ENCODE measurements at regions not wholly inside any gene's neighbourhood (a gene's known extent, or its start where the extent isn't known, plus 50 kb on each side); places are given as distances from the start of the nearest gene placed in this dataset.
"Not testable (repeated sequence)": the region's sequence is repeated elsewhere in the genome, so short reads cannot be mapped to it uniquely, and the experiment has no call there.

DNA sequence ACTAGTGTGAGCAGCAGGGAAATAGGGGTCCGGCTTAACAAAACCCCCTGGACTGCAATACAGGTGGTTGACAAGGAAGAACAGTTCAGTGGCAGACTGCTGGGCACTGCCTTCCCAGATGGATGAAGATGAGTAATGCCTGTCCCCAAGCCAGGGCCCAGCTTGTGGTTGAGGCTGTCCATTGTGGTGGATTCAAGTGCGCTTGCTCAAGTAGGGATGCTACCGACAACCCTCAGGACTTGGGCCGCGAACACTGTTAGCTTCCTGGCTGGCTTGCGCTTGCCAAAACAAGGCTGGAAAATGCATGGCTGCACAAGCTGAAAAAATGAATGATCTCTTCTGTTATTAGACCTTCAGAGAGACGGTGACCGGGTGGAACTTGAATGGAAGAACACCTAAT is 116.1 kb upstream of the ACBD5 start:
- no peak for DNase-seq
- no peak overlapping the region for H3K27ac ChIP-seq
- TF ChIP-seq POLR2A (IDR thresholded peaks at IDR 0.05): no peak
- no peak for TF ChIP-seq CTCF (IDR thresholded peaks at IDR 0.05)
- peaks cover 0 to 7% (median 0%) of the 10 kb centered on the region in 12 donors for H3K4me1 ChIP-seq
- H3K27me3 ChIP-seq: peaks cover 0 to 8% (median 0%) of the 10 kb centered on the region in 9 donors
- WGBS, 4 donors: 83 to 93% (median 90%) methylated on average over 8 of the region's 8 CpGs
- no peaks in the 10 kb centered on the region for H3K9me3 ChIP-seq
- H3K36me3 ChIP-seq: no peaks in the 10 kb centered on the region
- intact Hi-C loops (cut with DNase I): loop anchor here in 3 of 10 donors (2.0 to 5.0 kb wide), 2 partner anchors 464 to 466 kb away; no protein-coding TSS in a partner anchor
- H3K4me3 ChIP-seq: no peak overlapping the region
- no peak for ATAC-seq

DNA sequence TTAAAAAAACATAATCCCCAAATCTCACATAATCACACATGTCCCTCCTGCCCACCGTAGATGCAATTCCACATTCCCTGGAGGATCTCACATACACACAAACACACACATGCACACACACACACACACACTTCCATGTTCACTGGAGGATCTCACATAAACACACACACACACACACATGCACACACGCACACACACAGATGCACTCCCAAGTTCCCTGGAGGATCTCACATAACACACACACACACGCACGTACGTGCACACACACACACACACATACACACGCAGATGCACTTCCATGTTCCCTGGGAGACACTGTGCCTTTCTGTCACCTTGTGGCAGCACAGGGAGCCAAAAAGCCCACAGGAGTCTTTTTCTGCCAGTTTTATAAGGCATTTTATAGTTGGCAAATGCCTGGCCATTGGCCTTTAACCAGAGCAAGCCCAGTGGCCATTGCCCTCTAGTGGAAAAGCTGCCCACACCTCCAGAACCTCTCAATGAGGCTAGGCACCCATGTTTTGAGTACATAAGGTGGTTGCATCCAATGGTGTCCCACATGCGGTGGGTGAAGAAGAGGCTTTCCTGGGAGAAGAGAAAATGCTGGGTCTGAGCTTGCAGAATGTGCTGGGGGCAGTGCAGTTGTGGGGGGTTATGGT is 115.4 kb upstream of the ACBD5 start:
- DNase-seq (no peak), ATAC-seq (no peak)
- Histone ChIP-seq H3K27me3 (peaks cover 0 to 8% (median 0%) of the 10 kb centered on the region in 9 donors), H3K9me3 (no peaks in the 10 kb centered on the region), H3K36me3 (no peaks in the 10 kb centered on the region), H3K4me3 (no peak overlapping the region), H3K27ac (no peak overlapping the region), H3K4me1 (peaks cover 0 to 7% (median 0%) of the 10 kb centered on the region in 12 donors)
- WGBS, 4 donors: 87 to 95% (median 91%) methylated on average over 7 of the region's 7 CpGs
- no peak for TF ChIP-seq CTCF (IDR thresholded peaks at IDR 0.05)
- no peak for TF ChIP-seq POLR2A (IDR thresholded peaks at IDR 0.05)
- intact Hi-C loops (cut with DNase I): loop anchor here in 3 of 10 donors (2.0 to 5.0 kb wide), 2 partner anchors 464 to 465 kb away; no protein-coding TSS in a partner anchor

DNA sequence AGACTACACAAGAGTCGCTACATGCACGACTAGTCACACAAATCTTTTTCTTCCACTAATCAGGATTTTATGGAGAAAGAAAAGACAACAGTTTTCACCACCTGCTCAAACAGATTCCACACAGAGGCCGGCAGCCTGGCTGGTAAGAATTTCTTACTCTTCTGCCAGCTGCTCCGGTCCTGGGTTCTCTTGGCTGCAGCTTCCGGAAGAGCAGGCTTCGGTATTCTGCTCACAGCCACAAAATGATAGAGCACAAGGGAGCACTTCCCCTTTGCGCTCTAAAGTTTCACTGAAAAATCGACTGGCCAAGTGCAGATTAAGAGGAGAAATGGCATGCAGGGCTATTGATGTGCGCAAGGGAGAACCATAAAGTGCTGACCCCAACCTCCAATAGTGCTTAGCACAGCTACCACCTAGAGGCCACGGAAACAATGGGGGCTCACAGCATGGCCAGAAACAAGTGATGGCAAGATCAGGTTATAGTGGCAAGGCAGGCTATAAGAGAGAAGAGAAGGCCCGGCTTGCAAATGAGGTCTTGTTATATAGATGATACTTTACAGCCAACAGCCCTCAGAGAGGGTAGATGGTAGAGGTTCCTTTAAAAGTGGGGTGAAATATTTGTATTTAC is 114.2 kb upstream of the ACBD5 start:
- not testable (repeated sequence) for H3K4me1 ChIP-seq, H3K27me3 ChIP-seq, H3K4me3 ChIP-seq, H3K9me3 ChIP-seq, H3K36me3 ChIP-seq
- 48 to 61% (median 52%) methylated on average over 9 to 11 of the region's 11 CpGs for WGBS, 4 donors
- peak; percentile 32 to 73 (median 66) for ATAC-seq
- intact Hi-C loops (cut with DNase I): loop anchor here in 1 of 10 donors (5.0 kb wide), 1 partner anchor 462 kb away; no protein-coding TSS in a partner anchor
- H3K27ac ChIP-seq: peak overlapping the region in 1 of 12 donors; percentile 27
- DNase-seq: peak in 2 of 5 donors; percentile 48 to 52

DNA sequence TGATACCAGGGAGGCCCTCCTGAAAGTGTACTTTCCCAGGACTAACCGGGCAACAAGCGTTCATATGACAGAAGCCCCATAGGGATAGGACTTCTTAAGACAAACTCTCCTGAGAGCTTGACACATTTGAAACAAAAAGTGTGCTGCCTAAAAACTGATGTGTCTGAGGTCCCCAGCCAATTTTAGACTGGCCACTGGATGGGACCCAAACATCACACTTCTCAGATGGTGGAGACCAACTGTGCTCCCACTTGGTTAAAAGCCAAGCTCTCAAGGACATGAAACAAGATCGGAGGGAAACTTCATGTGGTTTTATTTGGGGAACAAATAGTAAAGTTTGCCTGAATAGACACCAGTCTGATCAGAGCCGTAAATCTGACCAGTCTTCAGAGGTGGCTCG is 113.5 kb upstream of the ACBD5 start:
- peak overlapping the region in 1 of 12 donors; percentile 27 for H3K27ac ChIP-seq
- H3K4me3 ChIP-seq; H3K27me3 ChIP-seq; H3K9me3 ChIP-seq; H3K4me1 ChIP-seq; H3K36me3 ChIP-seq; DNase-seq; intact Hi-C loops (cut with DNase I): not testable (repeated sequence)
- 46 to 58% (median 53%) methylated on average over 5 of the region's 5 CpGs for WGBS, 4 donors
- ATAC-seq: peak in 2 of 4 donors; percentile 35 to 42

DNA sequence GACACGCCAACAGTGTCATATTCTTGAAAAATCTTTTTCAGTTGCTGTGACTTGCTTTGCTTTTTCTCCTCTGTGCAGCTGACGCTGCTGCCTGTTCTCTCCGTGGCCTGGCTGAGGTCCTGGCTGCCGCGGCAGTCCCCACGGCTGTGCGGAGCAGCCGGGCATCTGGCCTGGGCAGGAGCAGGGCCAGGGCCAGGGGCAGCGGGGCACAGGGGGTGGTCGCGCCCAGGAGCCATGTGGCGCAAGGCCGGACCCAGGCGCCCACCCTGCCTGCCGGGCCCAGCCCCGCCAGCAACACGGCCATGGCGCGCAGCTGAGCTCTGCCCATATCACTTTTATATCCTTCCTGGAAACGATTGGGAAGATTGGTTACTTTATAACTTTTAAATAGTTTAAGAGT is 109.4 kb upstream of the ACBD5 start:
- Histone ChIP-seq H3K4me3 (no peak overlapping the region), H3K9me3 (no peaks in the 10 kb centered on the region), H3K36me3 (no peaks in the 10 kb centered on the region), H3K27me3 (peaks cover 0 to 8% (median 0%) of the 10 kb centered on the region in 9 donors), H3K27ac (no peak overlapping the region), H3K4me1 (peaks cover 0 to 7% (median 0%) of the 10 kb centered on the region in 12 donors)
- DNase-seq: no peak
- intact Hi-C loops (cut with DNase I): no loop called here
- 86 to 92% (median 90%) methylated on average over 13 to 20 of the region's 20 CpGs for WGBS, 4 donors
- no peak for ATAC-seq
- TF ChIP-seq POLR2A (IDR thresholded peaks at IDR 0.05) (no peak), CTCF (IDR thresholded peaks at IDR 0.05) (no peak)

DNA sequence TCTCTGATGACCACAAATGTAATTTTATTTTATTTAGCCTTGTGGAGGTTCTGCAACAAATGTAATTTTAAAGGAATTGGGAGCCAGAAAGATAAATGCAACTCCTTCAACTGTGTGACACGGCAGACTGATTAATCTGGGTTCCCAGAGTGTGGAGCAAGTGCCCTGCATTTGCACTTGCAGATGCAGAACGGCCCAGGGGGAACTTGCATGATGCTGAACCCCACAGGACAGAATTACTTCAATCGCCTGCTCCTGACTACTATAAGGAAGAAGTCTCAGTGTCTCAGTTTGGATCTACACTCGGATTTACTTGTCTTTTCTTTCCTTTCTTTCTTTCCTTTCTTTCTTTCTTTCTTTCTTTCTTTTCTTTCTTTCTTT is 107.2 kb upstream of the ACBD5 start:
- H3K36me3 ChIP-seq; H3K9me3 ChIP-seq; intact Hi-C loops (cut with DNase I); H3K4me1 ChIP-seq; H3K27ac ChIP-seq; DNase-seq; H3K27me3 ChIP-seq; ATAC-seq; H3K4me3 ChIP-seq: not testable (repeated sequence)
- 17 to 37% (median 29%) methylated on average over 4 of the region's 4 CpGs for WGBS, 4 donors
